ENCODE measurements at regions not wholly inside any gene's neighbourhood (a gene's known extent, or its start where the extent isn't known, plus 50 kb on each side); places are given as distances from the start of the nearest gene placed in this dataset.

DNA sequence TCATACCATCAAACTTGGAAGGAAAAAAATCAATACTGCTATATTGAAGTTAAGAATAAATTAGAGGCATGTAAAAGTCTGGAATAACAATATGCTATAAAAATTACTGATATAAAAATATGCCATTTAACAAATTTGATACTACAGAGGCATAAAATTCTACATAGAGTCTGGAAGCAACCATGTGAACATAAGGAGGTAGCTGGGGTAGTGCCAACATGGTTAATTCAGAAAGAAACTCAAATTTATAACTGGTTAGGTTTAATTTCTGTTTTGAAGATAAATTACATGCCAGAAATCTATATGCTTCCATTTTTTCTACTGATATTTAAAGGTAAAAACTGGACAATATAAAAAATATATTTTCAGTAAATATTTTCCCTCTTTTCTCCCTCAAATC is 103.1 kb upstream of the NR4A3 start:
- intact Hi-C loops (cut with DNase I, micrococcal nuclease), result no loop called here
- Histone ChIP-seq H3K36me3 (ENCODE audit: low read depth) (no peaks in the 10 kb centered on the region), H3K4me3 (no peak overlapping the region), H3K9me3 (no peaks in the 10 kb centered on the region), H3K4me1 (ENCODE audit: low read depth) (no peaks in the 10 kb centered on the region)
- no peak for ATAC-seq
- no peak for DNase-seq
- TF ChIP-seq, protein P1, sequence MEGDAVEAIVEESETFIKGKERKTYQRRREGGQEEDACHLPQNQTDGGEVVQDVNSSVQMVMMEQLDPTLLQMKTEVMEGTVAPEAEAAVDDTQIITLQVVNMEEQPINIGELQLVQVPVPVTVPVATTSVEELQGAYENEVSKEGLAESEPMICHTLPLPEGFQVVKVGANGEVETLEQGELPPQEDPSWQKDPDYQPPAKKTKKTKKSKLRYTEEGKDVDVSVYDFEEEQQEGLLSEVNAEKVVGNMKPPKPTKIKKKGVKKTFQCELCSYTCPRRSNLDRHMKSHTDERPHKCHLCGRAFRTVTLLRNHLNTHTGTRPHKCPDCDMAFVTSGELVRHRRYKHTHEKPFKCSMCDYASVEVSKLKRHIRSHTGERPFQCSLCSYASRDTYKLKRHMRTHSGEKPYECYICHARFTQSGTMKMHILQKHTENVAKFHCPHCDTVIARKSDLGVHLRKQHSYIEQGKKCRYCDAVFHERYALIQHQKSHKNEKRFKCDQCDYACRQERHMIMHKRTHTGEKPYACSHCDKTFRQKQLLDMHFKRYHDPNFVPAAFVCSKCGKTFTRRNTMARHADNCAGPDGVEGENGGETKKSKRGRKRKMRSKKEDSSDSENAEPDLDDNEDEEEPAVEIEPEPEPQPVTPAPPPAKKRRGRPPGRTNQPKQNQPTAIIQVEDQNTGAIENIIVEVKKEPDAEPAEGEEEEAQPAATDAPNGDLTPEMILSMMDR (IDR thresholded peaks at IDR 0.05), result no peak

- no peak for ATAC-seq
These were observed 101.1 kb upstream of the NR4A3 start for GRCh38 chr9:99720455-99721050.

DNA sequence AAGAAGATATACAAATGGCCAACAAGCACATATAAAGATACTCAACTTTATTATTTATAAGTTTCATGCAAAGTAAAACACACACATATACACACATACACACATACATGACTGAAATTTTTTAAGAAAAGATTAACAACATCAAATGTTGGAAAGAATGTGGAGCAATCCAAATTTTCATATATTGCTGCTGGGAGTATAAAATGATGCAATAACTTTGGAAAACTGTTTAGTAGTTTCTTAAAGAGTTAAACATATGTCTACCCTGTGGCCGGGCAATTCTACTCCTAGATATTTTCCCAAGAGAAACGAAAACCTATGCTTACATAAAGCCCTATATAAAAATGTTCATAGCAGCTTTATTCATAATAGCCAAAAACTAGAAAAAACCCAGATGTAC is 99.8 kb upstream of the NR4A3 start:
- DNase-seq, result no peak
- intact Hi-C loops (cut with DNase I, micrococcal nuclease), result no loop called here
- TF ChIP-seq, protein P1 (IDR thresholded peaks at IDR 0.05), result no peak
- ATAC-seq, result no peak
- Histone ChIP-seq H3K9me3 (no peaks in the 10 kb centered on the region), H3K4me1 (ENCODE audit: low read depth) (no peaks in the 10 kb centered on the region), H3K36me3 (ENCODE audit: low read depth) (no peaks in the 10 kb centered on the region), H3K4me3 (no peak overlapping the region)

More at GRCh38 chr9:99720455-99721050, 101.1 kb upstream of the NR4A3 start:
- TF ChIP-seq, protein P1 (IDR thresholded peaks at IDR 0.05), result no peak
- no peaks in the 10 kb centered on the region for H3K36me3 ChIP-seq (ENCODE audit: low read depth)
- intact Hi-C loops (cut with DNase I, micrococcal nuclease), result no loop called here
- no peaks in the 10 kb centered on the region for H3K4me1 ChIP-seq (ENCODE audit: low read depth)
- DNase-seq, result no peak
- no peak overlapping the region for H3K4me3 ChIP-seq
- no peaks in the 10 kb centered on the region for H3K9me3 ChIP-seq

- no peaks in the 10 kb centered on the region for H3K36me3 ChIP-seq (ENCODE audit: low read depth)
- no peak for ATAC-seq
- TF ChIP-seq, protein P1 (IDR thresholded peaks at IDR 0.05), result no peak
- no peaks in the 10 kb centered on the region for H3K9me3 ChIP-seq
- no peak for DNase-seq
- H3K4me1 ChIP-seq (ENCODE audit: low read depth), result no peaks in the 10 kb centered on the region
- no peak overlapping the region for H3K4me3 ChIP-seq
- intact Hi-C loops (cut with DNase I, micrococcal nuclease), result no loop called here
These were observed 98.8 kb upstream of the NR4A3 start for GRCh38 chr9:99722877-99723276.

- Histone ChIP-seq H3K4me1 (ENCODE audit: low read depth) (no peaks in the 10 kb centered on the region), H3K4me3 (no peak overlapping the region), H3K9me3 (no peaks in the 10 kb centered on the region), H3K36me3 (ENCODE audit: low read depth) (no peaks in the 10 kb centered on the region)
- ATAC-seq, result no peak
- intact Hi-C loops (cut with DNase I, micrococcal nuclease), result no loop called here
- DNase-seq, result no peak
- TF ChIP-seq, protein P1 (IDR thresholded peaks at IDR 0.05), result no peak
These were observed 97.0 kb upstream of the NR4A3 start for GRCh38 chr9:99724640-99725039.

DNA sequence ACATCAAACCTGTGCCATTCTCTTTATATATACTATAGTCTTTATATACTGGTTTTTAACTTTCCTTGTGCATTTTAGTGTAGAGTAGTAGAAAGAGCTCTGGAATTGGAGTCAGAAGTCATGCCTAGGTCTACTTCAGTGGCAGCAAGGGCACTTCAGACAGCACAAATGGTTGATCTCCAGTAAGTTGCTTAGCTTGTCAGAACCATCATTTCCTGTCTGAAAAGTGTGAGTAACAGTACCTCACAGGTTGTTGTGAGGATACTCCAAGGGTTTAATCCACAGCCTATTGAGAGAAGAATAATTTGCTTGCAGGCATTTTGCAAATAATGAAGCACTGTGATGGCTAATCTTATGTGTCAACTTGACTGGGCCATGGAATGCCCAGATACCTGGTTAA is 95.8 kb upstream of the NR4A3 start:
- Histone ChIP-seq H3K4me1 (ENCODE audit: low read depth) (no peaks in the 10 kb centered on the region), H3K4me3 (no peak overlapping the region), H3K36me3 (ENCODE audit: low read depth) (no peaks in the 10 kb centered on the region), H3K9me3 (no peaks in the 10 kb centered on the region)
- TF ChIP-seq, protein P1 (IDR thresholded peaks at IDR 0.05), result no peak
- no peak for ATAC-seq
- DNase-seq, result no peak
- intact Hi-C loops (cut with DNase I, micrococcal nuclease), result no loop called here
